ENCODE measurements at regions not wholly inside any gene's neighbourhood (a gene's known extent, or its start where the extent isn't known, plus 50 kb on each side); places are given as distances from the start of the nearest gene placed in this dataset.

- TF ChIP-seq, protein P1, sequence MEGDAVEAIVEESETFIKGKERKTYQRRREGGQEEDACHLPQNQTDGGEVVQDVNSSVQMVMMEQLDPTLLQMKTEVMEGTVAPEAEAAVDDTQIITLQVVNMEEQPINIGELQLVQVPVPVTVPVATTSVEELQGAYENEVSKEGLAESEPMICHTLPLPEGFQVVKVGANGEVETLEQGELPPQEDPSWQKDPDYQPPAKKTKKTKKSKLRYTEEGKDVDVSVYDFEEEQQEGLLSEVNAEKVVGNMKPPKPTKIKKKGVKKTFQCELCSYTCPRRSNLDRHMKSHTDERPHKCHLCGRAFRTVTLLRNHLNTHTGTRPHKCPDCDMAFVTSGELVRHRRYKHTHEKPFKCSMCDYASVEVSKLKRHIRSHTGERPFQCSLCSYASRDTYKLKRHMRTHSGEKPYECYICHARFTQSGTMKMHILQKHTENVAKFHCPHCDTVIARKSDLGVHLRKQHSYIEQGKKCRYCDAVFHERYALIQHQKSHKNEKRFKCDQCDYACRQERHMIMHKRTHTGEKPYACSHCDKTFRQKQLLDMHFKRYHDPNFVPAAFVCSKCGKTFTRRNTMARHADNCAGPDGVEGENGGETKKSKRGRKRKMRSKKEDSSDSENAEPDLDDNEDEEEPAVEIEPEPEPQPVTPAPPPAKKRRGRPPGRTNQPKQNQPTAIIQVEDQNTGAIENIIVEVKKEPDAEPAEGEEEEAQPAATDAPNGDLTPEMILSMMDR (IDR thresholded peaks at IDR 0.05; ENCODE audit: low read depth, low read length): peak; percentile 59
- no peak for TF ChIP-seq EZH2phosphoT487 (IDR thresholded peaks at IDR 0.05; ENCODE audit: low read depth)
Observed at GRCh38 chr2:207473049-207473930, 56.5 kb upstream of the CREB1 start.

All from OCI-LY3 (cell line).